ENCODE measurements at regions not wholly inside any gene's neighbourhood (a gene's known extent, or its start where the extent isn't known, plus 50 kb on each side); places are given as distances from the start of the nearest gene placed in this dataset.

- no peak for TF ChIP-seq CTCF (IDR thresholded peaks at IDR 0.05)
- TF ChIP-seq ATF1 (CRISPR knock-in tag; IDR thresholded peaks at IDR 0.05) = no peak
- no peak for TF ChIP-seq SP1 (CRISPR knock-in tag; conservative IDR thresholded peaks at IDR 0.05)
- no peak for TF ChIP-seq EMX1 (CRISPR knock-in tag; IDR thresholded peaks at IDR 0.05)
- TF ChIP-seq ZNF416 (CRISPR knock-in tag; IDR thresholded peaks at IDR 0.05) = no peak
- TF ChIP-seq NFE2L1 (CRISPR knock-in tag; IDR thresholded peaks at IDR 0.05) = no peak
- no peak for TF ChIP-seq PREB (CRISPR knock-in tag; IDR thresholded peaks at IDR 0.05; ENCODE audit: borderline replicate concordance)
- no peak for TF ChIP-seq CDX4 (CRISPR knock-in tag; IDR thresholded peaks at IDR 0.05; ENCODE audit: borderline replicate concordance)
- TF ChIP-seq SOX15 (CRISPR knock-in tag; IDR thresholded peaks at IDR 0.05) = no peak
- TF ChIP-seq ZNF532 (CRISPR knock-in tag; IDR thresholded peaks at IDR 0.05; ENCODE audit: borderline replicate concordance) = no peak
- no peak for TF ChIP-seq ZBTB21 (CRISPR knock-in tag; IDR thresholded peaks at IDR 0.05; ENCODE audit: borderline replicate concordance)
- TF ChIP-seq MYBL2 (CRISPR knock-in tag; IDR thresholded peaks at IDR 0.05) = no peak
- TF ChIP-seq NFYB (CRISPR knock-in tag; conservative IDR thresholded peaks at IDR 0.05; ENCODE audit: low read depth) = no peak
- TF ChIP-seq ATF2 (CRISPR knock-in tag; IDR thresholded peaks at IDR 0.05; ENCODE audit: borderline replicate concordance, low read depth) = no peak
- no peak for TF ChIP-seq IRF2 (CRISPR knock-in tag; IDR thresholded peaks at IDR 0.05; ENCODE audit: borderline replicate concordance, low read depth)
- TF ChIP-seq HMGXB4 (CRISPR knock-in tag; IDR thresholded peaks at IDR 0.05) = no peak
- TF ChIP-seq ZNF425 (CRISPR knock-in tag; conservative IDR thresholded peaks at IDR 0.05) = no peak
- no peak for TF ChIP-seq SMAD3 (CRISPR knock-in tag; IDR thresholded peaks at IDR 0.05; ENCODE audit: borderline replicate concordance)
- no peak for ATAC-seq
- no peak for DNase-seq (ENCODE audit: low spot score)
- ChIA-PET CTCF (no interaction called here), POLR2A (no interaction called here)
- H3K4me1 Mint-ChIP-seq = peaks cover 38% of the 10 kb centered on the region
- H3K9me3 Mint-ChIP-seq = no peaks in the 10 kb centered on the region
- H3K27ac Mint-ChIP-seq = no peak overlapping the region
- H3K4me3 Mint-ChIP-seq = no peak overlapping the region
- H3K27me3 Mint-ChIP-seq (ENCODE audit: low read depth) = peaks cover 3% of the 10 kb centered on the region
- no peaks in the 10 kb centered on the region for H3K36me3 Mint-ChIP-seq
Measured at GRCh38 chr10:33113466-33113865, 155.4 kb upstream of the ITGB1 start.

Measured in WTC11 (cell line).